HepG2 (cell line): ENCODE measurements at regions not wholly inside any gene's neighbourhood (a gene's known extent, or its start where the extent isn't known, plus 50 kb on each side); places are given as distances from the start of the nearest gene placed in this dataset.

Experiments
- POLR2A ChIP-seq, 2 experiments: IDR thresholded peaks; 2 replicates each; pipeline ENCODE4 v1.6.1; 2011; ENCODE audit warnings: low read depth in 2 of 2, low read length in 2 of 2, mild to moderate bottlenecking in 1 of 2, moderate library complexity in 1 of 2; ENCODE audit not compliant: insufficient read depth in 1 of 2
- ZNF570 ChIP-seq: sonication (generic); formaldehyde crosslinking; IDR thresholded peaks from 2 replicates; pipeline ENCODE4 v1.4.0; 2020; ENCODE audit warnings: mild to moderate bottlenecking, missing genetic modification reagents, borderline replicate concordance

GRCh38 chr9:82558346-82558745, 504.6 kb downstream of the RASEF start:
- TF ChIP-seq ZNF570 (CRISPR knock-in tag) (no peak), POLR2A (IDR thresholded peaks at IDR 0.05; ENCODE audit: insufficient read depth in 1 of 2, low read depth in 2 of 2, low read length in 2 of 2) (no peak)
